ENCODE measurements at regions not wholly inside any gene's neighbourhood (a gene's known extent, or its start where the extent isn't known, plus 50 kb on each side); places are given as distances from the start of the nearest gene placed in this dataset.

DNA sequence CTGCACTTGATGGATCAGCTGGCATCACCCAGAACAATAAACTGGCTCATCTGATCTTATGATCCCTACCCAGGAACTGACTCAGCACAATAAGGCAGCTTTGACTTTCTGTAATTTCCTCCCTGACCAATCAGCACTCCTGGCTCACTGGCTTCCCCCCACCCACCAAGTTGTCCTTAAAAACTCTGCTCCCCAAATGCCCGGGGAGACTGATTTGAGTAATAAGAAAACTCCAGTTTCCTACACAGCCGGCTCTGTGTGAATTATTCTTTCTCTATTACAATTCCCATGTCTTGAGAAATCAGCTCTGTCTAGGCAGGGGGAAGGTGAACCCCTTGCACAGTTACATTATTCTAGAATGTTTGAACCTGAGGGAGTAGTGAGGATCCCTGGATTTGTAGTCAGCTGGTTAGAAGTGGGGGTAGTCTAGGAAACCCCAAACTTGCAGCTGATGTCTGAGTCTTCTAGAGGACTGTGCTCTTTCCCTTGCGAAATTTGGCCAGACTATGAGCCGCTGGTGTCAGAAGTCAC is 111.7 kb upstream of the NEK6 start:
- no peaks in the 10 kb centered on the region for H3K9me3 ChIP-seq (ENCODE audit: control insufficient read depth, low read depth, low read length)
- H3K9ac ChIP-seq (ENCODE audit: control insufficient read depth, extremely low read depth, insufficient read depth, low read length): no peak overlapping the region
- H3K4me1 ChIP-seq (ENCODE audit: control insufficient read depth, extremely low read depth, insufficient read depth, low read length): no peaks in the 10 kb centered on the region
- no peaks in the 10 kb centered on the region for H3K9me1 ChIP-seq (ENCODE audit: control insufficient read depth, extremely low read depth, insufficient read depth, low read length)
- no peak for FAIRE-seq
- dilution Hi-C loops (cut with MboI; ENCODE audit: extremely low pct_ligation_motif_present, low sequenced_read_pairs): no loop called here
- TF ChIP-seq EZH2 (IDR thresholded peaks at IDR 0.05; ENCODE audit: low read length) (no peak), CTCF (optimal IDR thresholded peaks at IDR 0.05 in 1 of 3, IDR thresholded peaks at IDR 0.05 in 1 of 3, conservative IDR thresholded peaks at IDR 0.05 in 1 of 3; ENCODE audit: extremely low read depth in 1 of 3, insufficient read depth in 2 of 3, low read length in 3 of 3) (no peak)
- no peak overlapping the region for H3K27ac ChIP-seq (ENCODE audit: control insufficient read depth, insufficient read depth, low read length)
- H4K20me1 ChIP-seq (ENCODE audit: control insufficient read depth, extremely low read depth, insufficient read depth, low read length): no peaks in the 10 kb centered on the region
- no peaks in the 10 kb centered on the region for H3K27me3 ChIP-seq (ENCODE audit: control insufficient read depth, extremely low read depth, insufficient read depth, low read length)
- no peak for DNase-seq (ENCODE audit: low read depth, low spot score)
- H3K4me3 ChIP-seq (ENCODE audit: control insufficient read depth in 2 of 3, extremely low read depth in 1 of 3, insufficient read depth in 2 of 3, low read depth in 1 of 3, low read length in 3 of 3): no peak overlapping the region
- no peak overlapping the region for H2AFZ ChIP-seq (ENCODE audit: control insufficient read depth, low read length)
- H3K79me2 ChIP-seq (ENCODE audit: control insufficient read depth, insufficient read depth, low read length): no peaks in the 10 kb centered on the region
- no peaks in the 10 kb centered on the region for H3K36me3 ChIP-seq (ENCODE audit: control insufficient read depth in 2 of 2, extremely low read depth in 1 of 2, insufficient read depth in 2 of 2, low read length in 2 of 2)
- H3K4me2 ChIP-seq (ENCODE audit: control insufficient read depth, extremely low read depth, insufficient read depth, low read depth, low read length): no peak overlapping the region

DNA sequence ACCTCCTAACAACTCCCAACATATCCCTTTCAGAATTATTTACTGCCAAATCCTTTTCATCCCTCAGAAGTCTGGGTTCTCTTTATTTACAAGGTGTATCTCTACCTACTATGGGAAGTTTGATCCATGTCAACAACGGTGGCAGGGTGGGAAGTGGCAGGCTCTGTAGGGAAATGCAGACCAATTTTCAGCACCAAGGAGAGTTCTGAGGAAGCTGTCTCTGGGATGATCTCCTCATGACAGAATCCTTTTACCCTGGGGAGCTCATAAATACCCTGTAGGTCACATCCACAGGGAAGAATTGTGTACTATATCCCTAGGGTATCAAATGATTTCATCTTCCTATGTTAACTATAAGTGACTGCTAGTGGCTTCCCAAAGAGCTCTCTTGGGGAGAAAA is 107.8 kb upstream of the NEK6 start:
- dilution Hi-C loops (cut with MboI; ENCODE audit: extremely low pct_ligation_motif_present, low sequenced_read_pairs): no loop called here
- no peak for TF ChIP-seq CTCF (optimal IDR thresholded peaks at IDR 0.05 in 1 of 3, IDR thresholded peaks at IDR 0.05 in 1 of 3, conservative IDR thresholded peaks at IDR 0.05 in 1 of 3; ENCODE audit: extremely low read depth in 1 of 3, insufficient read depth in 2 of 3, low read length in 3 of 3)
- TF ChIP-seq EZH2 (IDR thresholded peaks at IDR 0.05; ENCODE audit: low read length): no peak
- no peaks in the 10 kb centered on the region for H3K9me3 ChIP-seq (ENCODE audit: control insufficient read depth, low read depth, low read length)
- no peaks in the 10 kb centered on the region for H3K79me2 ChIP-seq (ENCODE audit: control insufficient read depth, insufficient read depth, low read length)
- no peak overlapping the region for H3K27ac ChIP-seq (ENCODE audit: control insufficient read depth, insufficient read depth, low read length)
- no peaks in the 10 kb centered on the region for H3K9me1 ChIP-seq (ENCODE audit: control insufficient read depth, extremely low read depth, insufficient read depth, low read length)
- no peak overlapping the region for H2AFZ ChIP-seq (ENCODE audit: control insufficient read depth, low read length)
- no peak for FAIRE-seq
- no peaks in the 10 kb centered on the region for H3K36me3 ChIP-seq (ENCODE audit: control insufficient read depth in 2 of 2, extremely low read depth in 1 of 2, insufficient read depth in 2 of 2, low read length in 2 of 2)
- no peaks in the 10 kb centered on the region for H3K27me3 ChIP-seq (ENCODE audit: control insufficient read depth, extremely low read depth, insufficient read depth, low read length)
- H3K9ac ChIP-seq (ENCODE audit: control insufficient read depth, extremely low read depth, insufficient read depth, low read length): no peak overlapping the region
- no peaks in the 10 kb centered on the region for H4K20me1 ChIP-seq (ENCODE audit: control insufficient read depth, extremely low read depth, insufficient read depth, low read length)
- no peak overlapping the region for H3K4me2 ChIP-seq (ENCODE audit: control insufficient read depth, extremely low read depth, insufficient read depth, low read depth, low read length)
- DNase-seq (ENCODE audit: low read depth, low spot score): no peak
- no peaks in the 10 kb centered on the region for H3K4me1 ChIP-seq (ENCODE audit: control insufficient read depth, extremely low read depth, insufficient read depth, low read length)
- no peak overlapping the region for H3K4me3 ChIP-seq (ENCODE audit: control insufficient read depth in 2 of 3, extremely low read depth in 1 of 3, insufficient read depth in 2 of 3, low read depth in 1 of 3, low read length in 3 of 3)

Measured in keratinocyte (primary cell).